Natural killer cell (primary cell): ENCODE measurements at regions not wholly inside any gene's neighbourhood (a gene's known extent, or its start where the extent isn't known, plus 50 kb on each side); places are given as distances from the start of the nearest gene placed in this dataset.

Experiments
- ATAC-seq, 3 donors: fragments of 150-1000 bp in 2 of 3; fragments of 200-7000 bp in 1 of 3; cut with Tn5 transposase; 1 replicate in 1 of 3; 2 replicates in 2 of 3; pipeline ENCODE4 v1.10.0; 2021; ENCODE audit warnings: mild to moderate bottlenecking in 2 of 3, moderate library complexity in 2 of 3
- DNase-seq, 2 donors: peaks; one replicate each; pipeline versions ENCODE4 v3.0.0 to v3.0.0-alpha.2; 2013 to 2021; ENCODE audit warnings: mixed read lengths in 1 of 2
- H3K27ac ChIP-seq: one replicate; pipeline ENCODE4 v1.5.1; 2013; ENCODE audit warnings: mild to moderate bottlenecking, low read length
- H3K27me3 ChIP-seq: one replicate; pipeline ENCODE4 v1.6.1; 2013; ENCODE audit warnings: low read length; ENCODE audit not compliant: control insufficient read depth, insufficient read depth
- H3K36me3 ChIP-seq: one replicate; pipeline ENCODE4 v1.6.1; 2013; ENCODE audit warnings: low read length; ENCODE audit not compliant: control insufficient read depth, insufficient read depth
- H3K4me1 ChIP-seq: one replicate; pipeline ENCODE4 v1.6.1; 2013; ENCODE audit warnings: low read length; ENCODE audit not compliant: control insufficient read depth, insufficient read depth
- H3K4me3 ChIP-seq: one replicate; pipeline ENCODE4 v1.5.1; 2013; ENCODE audit warnings: low read length
- H3K9me3 ChIP-seq: one replicate; pipeline ENCODE4 v1.6.1; 2013; ENCODE audit warnings: low read length; ENCODE audit not compliant: control insufficient read depth, insufficient read depth
- H3K27ac Mint-ChIP-seq, 2 donors: one replicate each; pipeline ENCODE4 v1.8.0; 2022; ENCODE audit warnings: mild to moderate bottlenecking in 2 of 2, mixed read lengths in 2 of 2, moderate library complexity in 1 of 2
- H3K27me3 Mint-ChIP-seq, 2 donors: one replicate each; pipeline ENCODE4 v1.8.0; 2022; ENCODE audit warnings: low read depth in 2 of 2, mixed read lengths in 2 of 2
- H3K36me3 Mint-ChIP-seq: one replicate; pipeline ENCODE4 v1.8.0; 2022; ENCODE audit warnings: mixed read lengths
- H3K4me1 Mint-ChIP-seq, 2 donors: one replicate each; pipeline ENCODE4 v1.8.0; 2022; ENCODE audit warnings: mixed read lengths in 2 of 2
- H3K4me3 Mint-ChIP-seq: one replicate; pipeline ENCODE4 v1.8.0; 2022; ENCODE audit warnings: mild to moderate bottlenecking, moderate library complexity, mixed read lengths
- H3K9me3 Mint-ChIP-seq, 2 donors: one replicate each; pipeline ENCODE4 v1.8.0; 2022; ENCODE audit warnings: mixed read lengths in 2 of 2
- WGBS: methylation state at CpG from one replicate; pipeline ENCODE4 v1.1.7; 2013; ENCODE audit warnings: missing lambda C conversion rate; ENCODE audit not compliant: insufficient coverage; 5-methylcytosine and 5-hydroxymethylcytosine counted together
- intact Hi-C: fragments of 100-400 bp; cut with micrococcal nuclease; formaldehyde crosslinking; loops from one replicate; pipeline ENCODE4 v1.14.2; 2022
- TF ChIP-seq, protein P1 (sequence below): fragments of 200-600 bp; IDR thresholded peaks from one replicate; pipeline ENCODE4 v1.8.0; 2022; ENCODE audit warnings: antibody characterized with exemption

GRCh38 chr1:81407000-81407821 is 393.5 kb upstream of the ADGRL2 start:
- TF ChIP-seq, protein P1, sequence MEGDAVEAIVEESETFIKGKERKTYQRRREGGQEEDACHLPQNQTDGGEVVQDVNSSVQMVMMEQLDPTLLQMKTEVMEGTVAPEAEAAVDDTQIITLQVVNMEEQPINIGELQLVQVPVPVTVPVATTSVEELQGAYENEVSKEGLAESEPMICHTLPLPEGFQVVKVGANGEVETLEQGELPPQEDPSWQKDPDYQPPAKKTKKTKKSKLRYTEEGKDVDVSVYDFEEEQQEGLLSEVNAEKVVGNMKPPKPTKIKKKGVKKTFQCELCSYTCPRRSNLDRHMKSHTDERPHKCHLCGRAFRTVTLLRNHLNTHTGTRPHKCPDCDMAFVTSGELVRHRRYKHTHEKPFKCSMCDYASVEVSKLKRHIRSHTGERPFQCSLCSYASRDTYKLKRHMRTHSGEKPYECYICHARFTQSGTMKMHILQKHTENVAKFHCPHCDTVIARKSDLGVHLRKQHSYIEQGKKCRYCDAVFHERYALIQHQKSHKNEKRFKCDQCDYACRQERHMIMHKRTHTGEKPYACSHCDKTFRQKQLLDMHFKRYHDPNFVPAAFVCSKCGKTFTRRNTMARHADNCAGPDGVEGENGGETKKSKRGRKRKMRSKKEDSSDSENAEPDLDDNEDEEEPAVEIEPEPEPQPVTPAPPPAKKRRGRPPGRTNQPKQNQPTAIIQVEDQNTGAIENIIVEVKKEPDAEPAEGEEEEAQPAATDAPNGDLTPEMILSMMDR: no peak
- intact Hi-C loops: no loop called here
- ATAC-seq (no peak), DNase-seq (no peak)
- no peaks in the 10 kb centered on the region for H3K27me3 ChIP-seq
- H3K36me3 ChIP-seq: no peaks in the 10 kb centered on the region
- Mint-ChIP-seq H3K27me3 (no peaks in the 10 kb centered on the region), H3K4me1 (no peaks in the 10 kb centered on the region), H3K9me3 (peaks cover 6 to 7% of the 10 kb centered on the region in 2 donors), H3K4me3 (no peak overlapping the region), H3K27ac (no peak overlapping the region), H3K36me3 (no peaks in the 10 kb centered on the region)
- H3K4me3 ChIP-seq: no peak overlapping the region
- no peaks in the 10 kb centered on the region for H3K9me3 ChIP-seq
- H3K4me1 ChIP-seq: no peaks in the 10 kb centered on the region
- 85% methylated on average over 4 of the region's 5 CpGs for WGBS
- H3K27ac ChIP-seq: no peak overlapping the region

- intact Hi-C loops: no loop called here
- Mint-ChIP-seq H3K36me3 (no peaks in the 10 kb centered on the region), H3K27ac (no peak overlapping the region), H3K4me1 (no peaks in the 10 kb centered on the region), H3K4me3 (no peak overlapping the region), H3K27me3 (no peaks in the 10 kb centered on the region), H3K9me3 (peaks cover 6 to 8% of the 10 kb centered on the region in 2 donors)
- no peak for ATAC-seq
- H3K27ac ChIP-seq: no peak overlapping the region
- TF ChIP-seq, protein P1: no peak
- H3K27me3 ChIP-seq: no peaks in the 10 kb centered on the region
- H3K36me3 ChIP-seq: no peaks in the 10 kb centered on the region
- DNase-seq: no peak
- H3K9me3 ChIP-seq: no peaks in the 10 kb centered on the region
- WGBS: 77% methylated on average over 8 of the region's 8 CpGs
- H3K4me3 ChIP-seq: no peak overlapping the region
- no peaks in the 10 kb centered on the region for H3K4me1 ChIP-seq
Measured at GRCh38 chr1:81406292-81406999, 394.3 kb upstream of the ADGRL2 start.

GRCh38 chr1:81398041-81398440 is 402.7 kb upstream of the ADGRL2 start:
- Histone ChIP-seq H3K4me1 (no peaks in the 10 kb centered on the region), H3K36me3 (no peaks in the 10 kb centered on the region), H3K4me3 (no peak overlapping the region), H3K9me3 (peaks cover 7% of the 10 kb centered on the region), H3K27me3 (no peaks in the 10 kb centered on the region), H3K27ac (no peak overlapping the region)
- Mint-ChIP-seq H3K27me3 (no peaks in the 10 kb centered on the region), H3K36me3 (peaks cover 7% of the 10 kb centered on the region), H3K4me1 (no peaks in the 10 kb centered on the region), H3K27ac (no peak overlapping the region), H3K9me3 (peaks cover 9 to 20% of the 10 kb centered on the region in 2 donors), H3K4me3 (no peak overlapping the region)
- TF ChIP-seq, protein P1: no peak
- no peak for DNase-seq
- ATAC-seq: no peak
- intact Hi-C loops: no loop called here
